ENCODE measurements at regions not wholly inside any gene's neighbourhood (a gene's known extent, or its start where the extent isn't known, plus 50 kb on each side); places are given as distances from the start of the nearest gene placed in this dataset.

GRCh38 chr2:7913974-7914373, 767.9 kb upstream of the ID2 start:
- H4K5ac ChIP-seq (ENCODE audit: insufficient read length, low read depth, low read length): no peak overlapping the region
- H3K9me3 Mint-ChIP-seq: peaks cover 0 to 5% of the 10 kb centered on the region in 2 experiments; a peak in 2 of 5 replicates

More at GRCh38 chr2:7913974-7914373, 767.9 kb upstream of the ID2 start:
- H3K23me2 ChIP-seq (ENCODE audit: insufficient read length, low read depth, low read length, poor library complexity, severe bottlenecking): no peaks in the 10 kb centered on the region
- no peak overlapping the region for H3K4ac ChIP-seq (ENCODE audit: low read depth, low read length)
- no peaks in the 10 kb centered on the region for H3K27me3 ChIP-seq (ENCODE audit: insufficient read depth, low read length)
- H3K18ac ChIP-seq (ENCODE audit: insufficient read length, low read depth, low read length): no peak overlapping the region
- H3K14ac ChIP-seq (ENCODE audit: insufficient read depth, low read length): no peak overlapping the region
- no peak for DNase-seq
- no peaks in the 10 kb centered on the region for H3K9me3 ChIP-seq (ENCODE audit: control insufficient read depth, low read depth, low read length)
- no peak overlapping the region for H2BK20ac ChIP-seq (ENCODE audit: low read depth, low read length, poor library complexity, severe bottlenecking)
- no peak overlapping the region for H2AK5ac ChIP-seq (ENCODE audit: insufficient read length, low read length)
- no peaks in the 10 kb centered on the region for H4K20me1 ChIP-seq (ENCODE audit: control insufficient read depth, insufficient read depth, insufficient read length)
- no peak overlapping the region for H3K9ac ChIP-seq (ENCODE audit: extremely low read depth, insufficient read length, low read length)
- H3K23ac ChIP-seq (ENCODE audit: insufficient read length, low read depth, low read length): no peak overlapping the region
- peaks cover 4% of the 10 kb centered on the region; the same call in 1 of the 2 replicates for H3K4me1 ChIP-seq (ENCODE audit: insufficient read depth, low read length)
- WGBS (ENCODE audit: extremely low coverage, insufficient read length, low lambda C conversion rate): no CpG with 5 or more reads among the region's 10 CpGs
- no peaks in the 10 kb centered on the region for H3K79me2 ChIP-seq (ENCODE audit: insufficient read depth, low read length)
- Mint-ChIP-seq H3K36me3 (ENCODE audit: insufficient read depth in 1 of 3, low read depth in 3 of 3) (no peaks in the 10 kb centered on the region; a peak in 4 of 7 replicates), H3K27ac (no peak overlapping the region), H3K27me3 (ENCODE audit: low read depth) (no peaks in the 10 kb centered on the region), H3K4me3 (no peak overlapping the region), H3K4me1 (peaks cover 14 to 16% of the 10 kb centered on the region in 2 experiments)
- no peak overlapping the region for H4K8ac ChIP-seq (replicated peaks; ENCODE audit: insufficient read length, low read depth, low read length)
- no peak overlapping the region for H3K56ac ChIP-seq (ENCODE audit: insufficient read length, low read depth, low read length)
- no peak overlapping the region for H2BK120ac ChIP-seq (ENCODE audit: low read depth, low read length, poor library complexity, severe bottlenecking)
- TF ChIP-seq, protein P1, sequence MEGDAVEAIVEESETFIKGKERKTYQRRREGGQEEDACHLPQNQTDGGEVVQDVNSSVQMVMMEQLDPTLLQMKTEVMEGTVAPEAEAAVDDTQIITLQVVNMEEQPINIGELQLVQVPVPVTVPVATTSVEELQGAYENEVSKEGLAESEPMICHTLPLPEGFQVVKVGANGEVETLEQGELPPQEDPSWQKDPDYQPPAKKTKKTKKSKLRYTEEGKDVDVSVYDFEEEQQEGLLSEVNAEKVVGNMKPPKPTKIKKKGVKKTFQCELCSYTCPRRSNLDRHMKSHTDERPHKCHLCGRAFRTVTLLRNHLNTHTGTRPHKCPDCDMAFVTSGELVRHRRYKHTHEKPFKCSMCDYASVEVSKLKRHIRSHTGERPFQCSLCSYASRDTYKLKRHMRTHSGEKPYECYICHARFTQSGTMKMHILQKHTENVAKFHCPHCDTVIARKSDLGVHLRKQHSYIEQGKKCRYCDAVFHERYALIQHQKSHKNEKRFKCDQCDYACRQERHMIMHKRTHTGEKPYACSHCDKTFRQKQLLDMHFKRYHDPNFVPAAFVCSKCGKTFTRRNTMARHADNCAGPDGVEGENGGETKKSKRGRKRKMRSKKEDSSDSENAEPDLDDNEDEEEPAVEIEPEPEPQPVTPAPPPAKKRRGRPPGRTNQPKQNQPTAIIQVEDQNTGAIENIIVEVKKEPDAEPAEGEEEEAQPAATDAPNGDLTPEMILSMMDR (conservative IDR thresholded peaks at IDR 0.05): no peak
- no peak overlapping the region for H2BK12ac ChIP-seq (ENCODE audit: insufficient read length, low read depth, low read length)
- H2BK15ac ChIP-seq (ENCODE audit: low read depth, low read length): no peak overlapping the region
- H3K27ac ChIP-seq (ENCODE audit: insufficient read length, low read depth, low read length): no peak overlapping the region
- no peak overlapping the region for H2BK5ac ChIP-seq (ENCODE audit: insufficient read length, low read length)
- no peak overlapping the region for H3K4me2 ChIP-seq (ENCODE audit: insufficient read depth, insufficient read length, low read length)
- no peak overlapping the region for H3T11ph ChIP-seq (ENCODE audit: low read length)
- H2AFZ ChIP-seq (ENCODE audit: low read length): no peak overlapping the region
- no peaks in the 10 kb centered on the region for H3K79me1 ChIP-seq (ENCODE audit: insufficient read depth, low read depth, low read length, poor library complexity, severe bottlenecking)
- no peak overlapping the region for H4K91ac ChIP-seq (ENCODE audit: insufficient read length, low read depth, low read length)

Data from H9 (cell line).